ENCODE measurements at regions not wholly inside any gene's neighbourhood (a gene's known extent, or its start where the extent isn't known, plus 50 kb on each side); places are given as distances from the start of the nearest gene placed in this dataset.

- TF ChIP-seq POLR2AphosphoS5 (IDR thresholded peaks at IDR 0.05; ENCODE audit: low read depth, low read length), result no peak
- no peak for TF ChIP-seq POLR2A (IDR thresholded peaks at IDR 0.05; ENCODE audit: low read depth, low read length)
- TF ChIP-seq TAF1 (IDR thresholded peaks at IDR 0.05; ENCODE audit: low read depth, low read length), result no peak
Observed at GRCh38 chr1:234968451-234968850, 160.2 kb downstream of the TOMM20 start.
